Dendritic cell treated with granulocyte-macrophage colony-stimulating factor and Interleukin-4, amounts not matched to agents 40 ng/mL and 50 ng/mL, for 4 days (primary cell): ENCODE measurements at regions not wholly inside any gene's neighbourhood (a gene's known extent, or its start where the extent isn't known, plus 50 kb on each side); places are given as distances from the start of the nearest gene placed in this dataset.
"Not testable (repeated sequence)": the region's sequence is repeated elsewhere in the genome, so short reads cannot be mapped to it uniquely, and the experiment has no call there.

Source experiments
- H3K27ac Mint-ChIP-seq: one replicate; pipeline ENCODE4 v1.8.0; 2022; ENCODE audit warnings: mild to moderate bottlenecking, mixed read lengths
- H3K27me3 Mint-ChIP-seq: one replicate; pipeline ENCODE4 v1.8.0; 2022; ENCODE audit warnings: mild to moderate bottlenecking, mixed read lengths
- H3K36me3 Mint-ChIP-seq: one replicate; pipeline ENCODE4 v1.8.0; 2022; ENCODE audit warnings: low read depth, mixed read lengths
- H3K4me1 Mint-ChIP-seq: one replicate; pipeline ENCODE4 v1.8.0; 2022; ENCODE audit warnings: low read depth, mixed read lengths
- H3K4me3 Mint-ChIP-seq: one replicate; pipeline ENCODE4 v1.8.0; 2022; ENCODE audit warnings: mild to moderate bottlenecking, moderate library complexity, mixed read lengths
- H3K9me3 Mint-ChIP-seq: one replicate; pipeline ENCODE4 v1.8.0; 2022; ENCODE audit warnings: mixed read lengths
- intact Hi-C: fragments of 100-400 bp; cut with micrococcal nuclease; formaldehyde crosslinking; loops from one replicate; pipeline ENCODE4 v1.15.0; 2022

DNA sequence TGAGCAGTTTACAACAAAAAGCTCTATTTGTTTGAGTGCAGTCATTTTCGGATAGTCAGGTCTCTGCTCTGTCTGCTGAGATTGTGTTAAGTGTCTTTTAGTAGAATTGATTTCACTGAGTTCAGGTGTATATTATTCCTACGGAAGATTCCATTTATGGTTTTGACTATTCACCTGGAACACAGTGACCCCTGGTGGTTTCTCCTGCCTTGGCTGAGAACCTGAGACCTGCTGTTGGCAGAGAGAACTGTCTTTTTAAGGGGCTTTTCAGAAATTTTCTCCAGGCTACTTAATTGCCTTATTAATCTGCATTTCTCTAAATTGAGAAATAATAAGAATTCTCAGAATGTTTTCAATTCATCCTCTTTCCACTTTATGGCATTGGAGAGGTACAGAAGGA lies 508.0 kb downstream of the TBC1D32 start:
- intact Hi-C loops = no loop called here
- H3K27ac Mint-ChIP-seq = no peak overlapping the region
- H3K36me3 Mint-ChIP-seq = no peaks in the 10 kb centered on the region
- H3K27me3 Mint-ChIP-seq = no peaks in the 10 kb centered on the region
- no peak overlapping the region for H3K4me3 Mint-ChIP-seq
- H3K4me1 Mint-ChIP-seq = no peaks in the 10 kb centered on the region
- no peaks in the 10 kb centered on the region for H3K9me3 Mint-ChIP-seq

DNA sequence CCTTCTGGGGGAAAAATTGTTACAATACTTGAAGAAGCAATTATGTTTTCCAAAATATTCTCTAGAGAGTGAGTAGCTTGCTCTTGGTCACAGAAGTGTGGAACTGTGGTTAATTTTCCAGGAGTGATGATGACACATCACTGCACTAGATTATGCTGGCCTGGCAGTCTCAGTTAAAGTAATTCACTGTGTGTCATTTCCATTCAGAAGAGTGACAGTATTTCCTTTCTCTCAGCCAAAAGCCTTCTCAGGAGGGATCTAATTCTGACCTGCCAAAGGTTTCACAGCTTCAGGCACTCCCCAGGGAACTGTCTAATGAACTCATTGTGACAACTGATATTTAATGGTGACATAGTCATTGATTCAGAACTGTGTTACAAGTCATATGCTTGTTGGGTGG lies 517.5 kb downstream of the TBC1D32 start:
- Mint-ChIP-seq H3K27me3 (no peaks in the 10 kb centered on the region), H3K4me1 (no peaks in the 10 kb centered on the region), H3K36me3 (no peaks in the 10 kb centered on the region), H3K27ac (no peak overlapping the region), H3K9me3 (peaks cover 57% of the 10 kb centered on the region), H3K4me3 (no peak overlapping the region)
- intact Hi-C loops = no loop called here

DNA sequence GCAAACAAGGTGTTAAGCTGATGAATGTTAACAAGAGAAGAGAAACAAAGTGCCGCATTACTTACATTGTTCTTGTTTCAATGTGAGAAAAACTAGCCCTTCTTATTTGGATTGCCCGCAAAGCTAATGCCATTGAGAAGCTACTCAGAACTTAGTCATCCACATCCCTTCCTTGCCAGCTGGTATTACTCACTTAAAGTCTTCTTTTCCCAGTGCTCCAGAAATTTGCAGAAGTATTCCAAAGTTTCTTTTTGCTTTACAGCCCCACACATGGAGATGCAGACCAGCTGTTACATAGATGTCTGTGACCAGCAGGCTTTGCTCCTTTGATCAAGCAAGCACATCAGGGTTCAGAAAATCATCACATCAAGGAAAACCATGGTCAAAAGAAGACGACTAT lies 529.0 kb downstream of the TBC1D32 start:
- Mint-ChIP-seq H3K9me3 (peaks cover 29% of the 10 kb centered on the region), H3K27ac (no peak overlapping the region), H3K4me3 (no peak overlapping the region), H3K36me3 (no peaks in the 10 kb centered on the region), H3K4me1 (no peaks in the 10 kb centered on the region), H3K27me3 (no peaks in the 10 kb centered on the region)
- intact Hi-C loops = no loop called here

DNA sequence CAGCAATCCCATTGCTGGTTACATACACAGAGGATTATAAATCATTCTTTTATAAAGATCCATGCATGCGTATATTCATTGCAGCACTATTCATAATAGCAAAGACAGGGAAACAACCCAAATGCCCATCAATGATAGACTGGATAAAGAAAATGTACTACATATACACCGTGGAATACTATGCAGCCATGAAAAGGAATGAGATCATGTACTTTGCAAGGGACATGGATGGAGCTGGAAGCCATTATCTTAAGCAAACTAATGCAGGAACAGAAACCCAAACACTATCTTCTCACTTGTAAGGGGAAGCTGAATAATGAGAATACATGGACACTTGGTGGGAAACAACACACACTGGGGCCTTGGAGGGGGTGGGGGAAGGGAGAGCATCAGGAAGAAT lies 529.7 kb downstream of the TBC1D32 start:
- no peak overlapping the region for H3K4me3 Mint-ChIP-seq

DNA sequence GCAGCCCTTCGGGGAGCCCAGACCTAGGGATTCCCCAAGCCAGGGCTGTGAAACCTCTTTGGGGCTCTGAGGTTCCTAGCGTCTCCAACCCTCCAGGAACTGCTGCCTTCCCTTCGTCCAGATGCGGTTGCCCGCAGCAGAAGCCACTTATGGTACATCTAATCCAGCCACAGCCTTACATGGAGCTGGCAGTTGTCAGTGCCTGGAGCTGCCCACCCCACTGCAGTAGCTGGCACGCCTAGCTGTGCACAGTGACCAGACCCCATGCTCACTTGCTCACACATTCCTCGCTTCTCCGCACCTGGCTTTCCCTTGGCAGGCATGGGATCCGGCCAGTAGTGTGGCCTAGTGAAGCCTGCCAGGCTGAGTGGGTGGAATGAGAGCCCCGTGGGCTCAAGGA lies 547.6 kb downstream of the TBC1D32 start:
- intact Hi-C loops = no loop called here
- H3K27ac Mint-ChIP-seq = no peak overlapping the region
- H3K9me3 Mint-ChIP-seq = peaks cover 11% of the 10 kb centered on the region
- H3K36me3 Mint-ChIP-seq = no peaks in the 10 kb centered on the region
- no peaks in the 10 kb centered on the region for H3K27me3 Mint-ChIP-seq
- no peaks in the 10 kb centered on the region for H3K4me1 Mint-ChIP-seq
- no peak overlapping the region for H3K4me3 Mint-ChIP-seq

More for the DNA sequence above, 529.7 kb downstream of the TBC1D32 start:
- intact Hi-C loops = no loop called here
- no peaks in the 10 kb centered on the region for H3K4me1 Mint-ChIP-seq
- peaks cover 25% of the 10 kb centered on the region for H3K9me3 Mint-ChIP-seq
- H3K27me3 Mint-ChIP-seq = no peaks in the 10 kb centered on the region
- H3K36me3 Mint-ChIP-seq = no peaks in the 10 kb centered on the region
- no peak overlapping the region for H3K27ac Mint-ChIP-seq

DNA sequence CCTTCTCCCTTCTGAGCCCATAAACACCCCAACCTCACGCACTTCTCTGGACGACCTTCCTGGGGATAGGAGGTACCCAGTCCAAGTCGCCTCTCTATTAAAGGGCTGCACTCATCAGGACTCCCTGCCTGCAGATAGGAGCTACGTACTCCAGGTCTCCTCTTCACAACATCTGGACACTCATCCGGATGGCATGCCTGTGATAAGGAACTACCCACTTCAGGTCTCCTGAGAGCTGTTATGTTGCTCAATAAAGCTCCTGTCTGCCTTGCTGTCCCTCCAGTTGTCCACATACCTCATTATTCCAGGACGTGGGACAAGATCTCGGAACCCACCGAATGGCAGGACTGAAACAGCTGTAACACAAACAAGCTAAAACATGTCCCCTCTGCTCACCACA lies 548.0 kb downstream of the TBC1D32 start:
- H3K4me3 Mint-ChIP-seq = no peak overlapping the region
- intact Hi-C loops = no loop called here
- H3K36me3 Mint-ChIP-seq = no peaks in the 10 kb centered on the region
- H3K4me1 Mint-ChIP-seq = no peaks in the 10 kb centered on the region
- peaks cover 11% of the 10 kb centered on the region for H3K9me3 Mint-ChIP-seq
- no peaks in the 10 kb centered on the region for H3K27me3 Mint-ChIP-seq
- H3K27ac Mint-ChIP-seq = no peak overlapping the region

DNA sequence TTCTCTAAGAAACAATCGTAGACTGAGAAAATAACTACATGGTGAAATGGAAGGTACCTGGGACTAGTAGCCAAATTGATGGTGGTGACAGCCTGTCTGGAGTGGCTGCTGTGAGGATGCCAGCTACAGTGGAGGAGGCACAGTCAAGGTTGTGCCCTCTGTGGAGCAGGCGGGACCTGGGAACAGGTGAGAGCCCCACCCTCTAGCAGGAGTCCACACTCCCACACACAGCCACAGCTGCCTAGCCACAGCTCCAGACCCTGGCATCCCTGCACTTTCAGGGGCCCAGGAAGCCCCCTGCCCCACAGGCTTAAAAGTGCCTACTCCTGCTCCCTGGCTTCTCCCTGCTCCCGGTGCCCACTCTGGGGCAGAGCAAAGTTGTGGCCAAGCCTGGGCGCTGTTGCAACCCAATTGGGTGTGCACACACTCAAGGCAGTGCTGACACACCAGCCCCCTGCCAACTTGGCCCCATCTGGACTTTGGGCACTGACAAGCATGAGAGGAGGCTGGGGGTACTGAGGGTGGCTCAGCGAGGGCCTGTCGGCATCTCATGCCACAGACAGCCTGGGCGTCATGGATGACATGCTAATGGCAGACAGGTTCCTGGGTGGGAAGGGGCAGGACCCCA lies 548.7 kb downstream of the TBC1D32 start:
- Mint-ChIP-seq H3K27ac (no peak overlapping the region), H3K4me3 (no peak overlapping the region), H3K36me3 (no peaks in the 10 kb centered on the region), H3K27me3 (no peaks in the 10 kb centered on the region), H3K4me1 (no peaks in the 10 kb centered on the region), H3K9me3 (peaks cover 11% of the 10 kb centered on the region)
- intact Hi-C loops = no loop called here

DNA sequence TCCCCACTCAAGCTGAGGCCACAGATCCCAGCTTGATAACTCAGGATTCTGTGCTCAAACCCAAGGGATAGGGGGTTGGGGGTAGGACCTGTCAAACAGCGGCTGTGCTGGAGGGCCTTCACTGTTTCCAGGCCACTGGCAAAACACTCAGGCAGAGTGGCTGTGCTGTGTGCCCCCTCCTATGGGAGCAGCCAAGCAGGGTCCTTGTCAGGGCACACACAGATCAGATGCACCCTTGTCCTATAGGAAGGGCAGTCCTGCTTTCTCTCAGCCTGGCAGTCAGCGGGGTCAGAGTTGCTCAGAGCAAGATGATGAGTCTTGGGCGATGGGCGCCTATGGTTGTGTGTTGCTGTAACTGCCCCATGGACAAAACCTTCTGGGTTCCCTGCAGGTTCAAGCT lies 554.8 kb downstream of the TBC1D32 start:
- intact Hi-C loops = no loop called here
- Mint-ChIP-seq H3K4me3 (no peak overlapping the region), H3K27me3 (no peaks in the 10 kb centered on the region), H3K9me3 (peaks cover 34% of the 10 kb centered on the region), H3K36me3 (no peaks in the 10 kb centered on the region), H3K4me1 (no peaks in the 10 kb centered on the region), H3K27ac (no peak overlapping the region)

DNA sequence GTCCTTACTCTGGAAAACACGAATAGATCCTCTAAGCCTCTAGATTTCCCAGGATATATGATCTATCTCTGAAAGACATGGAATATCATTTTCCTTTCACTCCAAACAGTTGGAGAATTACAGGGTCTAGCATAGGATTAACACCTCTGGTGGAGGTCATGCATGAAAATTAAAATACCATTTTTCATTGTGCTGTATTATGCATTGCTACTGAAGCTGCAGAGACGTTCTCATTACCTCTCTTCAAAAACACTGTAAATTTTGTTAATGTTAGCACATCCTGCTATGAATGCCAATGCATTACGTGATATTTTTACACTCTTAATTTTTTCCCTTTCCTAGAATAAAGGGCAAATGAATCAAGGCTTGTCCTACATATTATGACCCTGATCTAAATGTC lies 558.6 kb downstream of the TBC1D32 start:
- H3K27me3 Mint-ChIP-seq = no peaks in the 10 kb centered on the region
- H3K4me1 Mint-ChIP-seq = no peaks in the 10 kb centered on the region
- H3K36me3 Mint-ChIP-seq = no peaks in the 10 kb centered on the region
- no peak overlapping the region for H3K4me3 Mint-ChIP-seq
- no peak overlapping the region for H3K27ac Mint-ChIP-seq
- intact Hi-C loops = no loop called here
- peaks cover 34% of the 10 kb centered on the region for H3K9me3 Mint-ChIP-seq

DNA sequence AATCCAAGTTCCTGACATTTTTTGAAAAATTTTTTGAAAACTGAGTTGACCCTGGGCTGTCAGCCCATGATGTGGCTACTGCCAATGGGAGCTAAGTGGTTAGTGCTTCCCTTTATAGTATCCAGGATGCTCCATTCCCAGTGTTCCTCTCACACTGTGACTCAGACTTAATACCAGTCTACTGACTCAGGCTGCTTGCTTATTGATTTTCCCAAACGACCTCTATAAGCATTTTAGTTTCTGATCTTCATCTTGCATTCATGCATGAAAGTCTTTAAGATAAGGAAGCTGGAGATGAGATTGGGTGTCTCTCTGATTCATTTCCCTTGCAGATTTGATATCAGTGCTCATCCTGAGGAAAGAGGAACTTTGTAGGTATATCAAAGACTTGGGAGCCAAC lies 560.0 kb downstream of the TBC1D32 start:
- Mint-ChIP-seq H3K4me1 (no peaks in the 10 kb centered on the region), H3K27ac (no peak overlapping the region), H3K4me3 (no peak overlapping the region), H3K36me3 (no peaks in the 10 kb centered on the region), H3K9me3 (peaks cover 21% of the 10 kb centered on the region), H3K27me3 (no peaks in the 10 kb centered on the region)
- intact Hi-C loops = no loop called here

DNA sequence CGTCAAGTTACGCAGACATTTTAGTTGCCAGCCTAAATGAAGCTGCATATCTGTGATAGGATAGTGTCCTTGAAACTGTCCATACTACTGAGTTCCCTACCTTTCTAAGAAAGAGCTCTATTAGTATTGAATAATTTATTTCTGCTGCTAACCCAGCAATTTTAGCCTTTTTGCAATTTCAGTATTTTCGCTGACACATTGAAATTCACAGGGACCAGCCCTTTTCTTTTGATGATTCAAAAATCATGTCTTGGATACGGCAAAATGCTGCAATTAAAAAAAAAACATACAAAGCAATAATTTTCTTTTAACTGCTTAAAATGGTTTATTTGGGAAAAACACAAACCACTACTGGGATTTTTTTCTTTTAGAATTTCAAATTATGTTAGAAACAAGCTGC lies 563.3 kb downstream of the TBC1D32 start:
- peaks cover 7% of the 10 kb centered on the region for H3K9me3 Mint-ChIP-seq
- no peaks in the 10 kb centered on the region for H3K36me3 Mint-ChIP-seq
- intact Hi-C loops = no loop called here
- H3K27ac Mint-ChIP-seq = no peak overlapping the region
- no peak overlapping the region for H3K4me3 Mint-ChIP-seq
- H3K4me1 Mint-ChIP-seq = no peaks in the 10 kb centered on the region
- no peaks in the 10 kb centered on the region for H3K27me3 Mint-ChIP-seq

DNA sequence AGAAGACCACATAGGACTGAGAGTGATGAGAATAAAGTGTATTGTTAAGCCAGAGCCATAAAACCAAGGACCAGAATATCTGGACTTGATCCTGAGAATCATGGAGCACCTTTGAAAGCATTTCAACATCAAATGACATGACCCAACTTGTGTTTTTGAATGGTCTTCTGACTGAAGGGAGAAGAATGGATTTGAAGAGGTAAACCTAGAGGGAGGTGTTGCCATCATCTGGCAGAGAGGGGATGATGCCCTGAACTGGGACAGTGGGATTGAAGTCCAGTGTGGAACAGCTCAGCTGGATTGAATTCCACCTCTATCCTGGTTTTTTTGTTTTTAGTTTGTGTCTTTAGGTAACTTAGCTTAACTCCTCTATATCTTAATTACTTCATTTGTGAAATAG lies 570.0 kb downstream of the TBC1D32 start:
- Mint-ChIP-seq H3K4me1 (no peaks in the 10 kb centered on the region), H3K27ac (no peak overlapping the region), H3K4me3 (no peak overlapping the region), H3K9me3 (no peaks in the 10 kb centered on the region), H3K27me3 (no peaks in the 10 kb centered on the region), H3K36me3 (no peaks in the 10 kb centered on the region)
- intact Hi-C loops = no loop called here

DNA sequence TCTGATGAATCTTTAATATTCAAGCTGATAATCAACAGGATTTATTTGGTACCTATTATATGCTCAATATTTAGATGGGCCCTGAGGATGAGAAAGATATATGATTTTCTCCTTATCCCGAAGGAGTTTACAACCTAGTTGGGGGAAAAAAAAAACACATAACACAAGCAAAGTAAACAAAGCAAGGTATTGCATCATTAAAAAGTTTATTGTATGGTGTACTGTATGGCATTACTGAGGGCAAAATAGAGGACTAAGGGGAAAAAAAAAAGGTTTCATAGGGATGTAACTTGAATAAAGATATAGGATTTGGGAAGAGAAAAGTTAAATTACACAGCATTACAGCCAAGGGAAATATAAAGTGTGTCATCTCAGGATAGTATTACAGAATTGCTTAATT lies 574.7 kb downstream of the TBC1D32 start:
- no peaks in the 10 kb centered on the region for H3K36me3 Mint-ChIP-seq
- intact Hi-C loops = no loop called here

DNA sequence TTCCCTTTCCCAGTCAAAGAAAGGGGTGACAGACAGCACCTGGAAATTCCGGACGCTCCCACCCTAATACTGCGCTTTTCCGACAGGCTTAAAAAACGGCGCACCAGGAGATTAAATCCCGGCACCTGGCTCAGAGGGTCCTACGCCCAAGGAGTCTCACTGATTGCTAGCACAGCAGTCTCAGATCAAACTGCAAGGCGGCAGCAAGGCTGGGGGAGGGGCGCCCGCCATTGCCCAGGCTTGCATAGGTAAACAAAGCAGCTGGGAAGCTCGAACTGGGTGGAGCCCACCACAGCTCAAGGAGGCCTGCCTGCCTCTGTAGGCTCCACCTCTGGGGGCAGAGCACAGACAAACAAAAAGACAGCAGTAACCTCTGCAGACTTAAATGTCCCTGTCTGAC lies 585.7 kb downstream of the TBC1D32 start:
- H3K9me3 Mint-ChIP-seq = peaks cover 38% of the 10 kb centered on the region
- intact Hi-C loops, H3K4me3 Mint-ChIP-seq, H3K4me1 Mint-ChIP-seq, H3K36me3 Mint-ChIP-seq, H3K27ac Mint-ChIP-seq, H3K27me3 Mint-ChIP-seq: not testable (repeated sequence)

More for the DNA sequence above, 574.7 kb downstream of the TBC1D32 start:
- H3K4me3 Mint-ChIP-seq = no peak overlapping the region
- H3K27ac Mint-ChIP-seq = no peak overlapping the region
- no peaks in the 10 kb centered on the region for H3K4me1 Mint-ChIP-seq
- H3K27me3 Mint-ChIP-seq = no peaks in the 10 kb centered on the region
- H3K9me3 Mint-ChIP-seq = no peaks in the 10 kb centered on the region

DNA sequence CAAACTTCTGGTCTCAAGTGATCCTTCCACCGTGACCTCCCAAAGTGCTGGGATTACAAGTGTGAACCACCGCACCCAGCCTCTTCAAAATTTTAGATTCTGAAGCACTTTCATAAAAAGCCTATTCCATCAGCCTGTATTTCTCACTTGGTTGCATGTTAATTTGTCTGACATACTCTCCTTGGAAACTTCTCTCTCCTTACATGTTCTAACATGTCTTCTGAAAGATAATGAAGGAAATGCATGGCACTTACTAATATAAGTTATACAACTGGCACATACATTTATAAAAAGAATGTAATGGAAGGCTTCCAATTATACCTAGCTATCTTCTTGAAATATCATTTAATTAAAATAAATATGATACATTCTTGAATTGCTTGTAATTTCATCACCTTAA lies 597.5 kb downstream of the TBC1D32 start:
- Mint-ChIP-seq H3K36me3 (no peaks in the 10 kb centered on the region), H3K4me3 (no peak overlapping the region), H3K9me3 (peaks cover 5% of the 10 kb centered on the region), H3K27ac (no peak overlapping the region), H3K4me1 (no peaks in the 10 kb centered on the region), H3K27me3 (no peaks in the 10 kb centered on the region)
- intact Hi-C loops = no loop called here
